GM19043 (cell line): ENCODE measurements at regions not wholly inside any gene's neighbourhood (a gene's known extent, or its start where the extent isn't known, plus 50 kb on each side); places are given as distances from the start of the nearest gene placed in this dataset.

Source experiments
- ATAC-seq: cut with Tn5 transposase; IDR thresholded peaks from one replicate; pipeline ENCODE4 v1.9.1; 2021; ENCODE audit warnings: low read depth; ENCODE audit not compliant: unreplicated experiment

GRCh38 chr6:1544000-1544399, 65.7 kb upstream of the FOXC1 start:
- no peak for ATAC-seq

GRCh38 chr6:1544603-1545002, 65.1 kb upstream of the FOXC1 start:
- ATAC-seq, result no peak

- no peak for ATAC-seq
Measured at GRCh38 chr6:1545654-1546053, 64.1 kb upstream of the FOXC1 start.

GRCh38 chr6:1547785-1548184, 61.9 kb upstream of the FOXC1 start:
- ATAC-seq, result no peak

GRCh38 chr6:1551249-1551648, 58.5 kb upstream of the FOXC1 start:
- no peak for ATAC-seq

GRCh38 chr6:1552296-1552761, 57.4 kb upstream of the FOXC1 start:
- ATAC-seq, result no peak

- no peak for ATAC-seq
Measured at GRCh38 chr6:1553562-1554083, 56.1 kb upstream of the FOXC1 start.

- ATAC-seq, result no peak
Measured at GRCh38 chr6:1554141-1554475, 55.6 kb upstream of the FOXC1 start.

GRCh38 chr6:1554476-1555310, 55.0 kb upstream of the FOXC1 start:
- no peak for ATAC-seq

GRCh38 chr6:1558388-1558787, 51.3 kb upstream of the FOXC1 start:
- no peak for ATAC-seq
